Heart left ventricle (tissue), 16 donors: ENCODE measurements at regions not wholly inside any gene's neighbourhood (a gene's known extent, or its start where the extent isn't known, plus 50 kb on each side); places are given as distances from the start of the nearest gene placed in this dataset.

Experiments used
- ATAC-seq, 4 donors: fragments of 200-7000 bp; cut with Tn5 transposase; one replicate each; pipeline ENCODE4 v1.9.1; 2020 to 2022; ENCODE audit warnings: moderate library complexity in 4 of 4, mild to moderate bottlenecking in 3 of 4, moderate number of reproducible peaks in 1 of 4
- DNase-seq, 5 donors: peaks; one replicate each; pipeline ENCODE4 v3.0.0-alpha.2; 2020
- H3K27ac ChIP-seq, 12 donors: fragments of 200-600 bp; sonication (generic) in 4 of 12; one replicate each; pipeline versions ENCODE4 v1.5.0 to v1.8.0; 2016 to 2022; ENCODE audit warnings: mild to moderate bottlenecking in 2 of 12
- H3K27me3 ChIP-seq, 9 donors: fragments of 200-600 bp; sonication (generic) in 2 of 9; one replicate each; pipeline versions ENCODE4 v1.5.1 to v1.8.0; 2016 to 2022; ENCODE audit warnings: mild to moderate bottlenecking in 3 of 9
- H3K36me3 ChIP-seq, 9 donors: fragments of 200-600 bp; sonication (generic) in 2 of 9; one replicate each; pipeline versions ENCODE4 v1.5.0 to v1.8.0; 2018 to 2022; ENCODE audit warnings: mild to moderate bottlenecking in 2 of 9
- H3K4me1 ChIP-seq, 12 donors: fragments of 200-600 bp; sonication (generic) in 4 of 12; one replicate each; pipeline versions ENCODE4 v1.5.0 to v1.8.0; 2016 to 2022; ENCODE audit warnings: mild to moderate bottlenecking in 3 of 12
- H3K4me3 ChIP-seq, 12 donors: fragments of 200-600 bp; sonication (generic) in 4 of 12; one replicate each; pipeline versions ENCODE4 v1.5.0 to v1.8.0; 2017 to 2022; ENCODE audit warnings: mild to moderate bottlenecking in 9 of 12, moderate library complexity in 4 of 12
- H3K9me3 ChIP-seq, 12 donors: fragments of 200-600 bp; sonication (generic) in 4 of 12; one replicate each; pipeline versions ENCODE4 v1.5.0 to v1.8.0; 2016 to 2022; ENCODE audit warnings: mild to moderate bottlenecking in 1 of 12
- CTCF ChIP-seq, 12 donors: fragments of 200-600 bp; sonication (generic) in 4 of 12; IDR thresholded peaks; one replicate each; pipeline versions ENCODE4 v1.5.0 to v1.8.0; 2018 to 2022; ENCODE audit warnings: antibody characterized with exemption in 12 of 12, mild to moderate bottlenecking in 5 of 12
- POLR2A ChIP-seq, 2 donors: fragments of 450-650 bp; IDR thresholded peaks; one replicate each; pipeline ENCODE4 v1.6.1; 2017; ENCODE audit warnings: antibody characterized with exemption in 2 of 2, mild to moderate bottlenecking in 2 of 2, moderate library complexity in 2 of 2
- WGBS, 4 donors: extraction: QIAGEN DNeasy Blood & Tissue Kit in 2 of 4; methylation state at CpG; one replicate each; pipeline versions ENCODE4 v1.1.5 to v1.1.7; 2013 to 2018; 5-methylcytosine and 5-hydroxymethylcytosine counted together
- intact Hi-C, 10 donors: fragments of 100-400 bp; cut with DNase I; formaldehyde crosslinking; loops; one replicate each; pipeline versions ENCODE4 v1.11.1 to v1.14.2; 2022
- donor health status: ischemic (EF 13 %, LVEDD 7.1; RV severe dilation, severe dysfunction).
- donor health status: healthy with polysubstance abuse.
- donor health status: DM: no; HTN: yes; CAD: no.
- donor health status: DM: no; HTN: no; CAD: no.
- donor health status: ischemic (EF 25% LVEDD 6.9; RV normal size, moderate dysfunction).
- donor health status: ischemic (EF 25% LVEDD 5.7; RV mildly dilated, moderate dysfunction).
- donor health status: healthy.
- donor health status: DM: yes; HTN: yes; CAD: no.
- donor health status: ischemic (EF 35%, LVEDD 5.7; RV mildly dilated, moderate dysfunction).
- donor health status: nonischemic (EF 11% LVEDD 7.7; RV severe dilation, severe dysfunction).
- donor health status: DM: yes; HTN: yes; CAD: no.
- donor health status: PGD.
- donor health status: ischemic (EF 29% LVEDD 5.4; RV normal size, mild dysfunction).
- donor health status: nonischemic (EF 23%, LVEDD 6.1; RV moderate dilation, normal function).

DNA sequence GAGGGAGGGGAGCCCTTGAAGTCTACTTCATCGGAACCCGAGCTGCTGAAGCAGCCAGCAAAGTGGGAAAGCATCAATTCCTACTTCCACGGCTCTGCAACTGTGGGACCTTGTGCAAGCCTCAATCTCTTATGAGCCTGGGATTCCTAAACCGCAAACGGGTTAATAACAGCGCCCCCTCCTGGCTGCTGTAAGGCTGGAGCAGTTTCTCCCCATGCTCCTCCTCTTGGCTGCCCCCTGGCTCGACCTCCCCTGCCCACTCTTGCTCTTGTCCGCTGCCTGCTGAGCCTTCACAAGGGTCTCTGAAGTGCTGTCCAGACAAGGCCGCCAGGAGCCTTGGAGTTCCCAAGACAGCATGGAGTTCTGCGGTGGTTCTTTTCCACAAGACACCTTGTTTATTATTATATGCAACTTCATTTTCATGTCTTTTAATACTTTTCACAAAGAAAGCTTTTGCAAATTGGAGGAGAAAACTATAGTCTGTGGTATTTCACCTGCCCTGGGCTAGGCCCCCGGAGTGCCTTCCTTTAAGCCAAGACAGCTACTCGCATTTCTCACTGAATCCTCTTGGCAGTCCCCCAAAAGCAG lies 157.2 kb downstream of the DDX1 start:
- H3K4me3 ChIP-seq: no peak overlapping the region
- TF ChIP-seq CTCF (IDR thresholded peaks at IDR 0.05): peak in 10 of 12 donors; percentile 17 to 39 (median 26)
- TF ChIP-seq POLR2A (IDR thresholded peaks at IDR 0.05): no peak
- intact Hi-C loops: loop anchor here in 3 of 10 donors (5.0 to 10.0 kb wide), 3 partner anchors 84 to 112 kb away; no protein-coding TSS in a partner anchor
- no peak for DNase-seq
- no peak for ATAC-seq
- no peaks in the 10 kb centered on the region for H3K36me3 ChIP-seq
- H3K27me3 ChIP-seq: no peaks in the 10 kb centered on the region
- no peaks in the 10 kb centered on the region for H3K9me3 ChIP-seq
- peaks cover 0 to 41% (median 20%) of the 10 kb centered on the region in 12 donors for H3K4me1 ChIP-seq
- peak overlapping the region in 1 of 12 donors; percentile 40 for H3K27ac ChIP-seq
- WGBS, 4 donors: 83 to 87% (median 85%) methylated on average over 12 of the region's 12 CpGs

- Histone ChIP-seq H3K9me3 (no peaks in the 10 kb centered on the region), H3K27ac (peak overlapping the region in 4 of 12 donors; percentile 32 to 57 (median 43)), H3K27me3 (no peaks in the 10 kb centered on the region), H3K4me1 (peaks cover 0 to 41% (median 20%) of the 10 kb centered on the region in 12 donors), H3K4me3 (no peak overlapping the region), H3K36me3 (no peaks in the 10 kb centered on the region)
- ATAC-seq (peak in 3 of 4 donors; percentile 57 to 89 (median 83)), DNase-seq (peak in 1 of 5 donors; percentile 46)
- TF ChIP-seq POLR2A (IDR thresholded peaks at IDR 0.05) (no peak), CTCF (IDR thresholded peaks at IDR 0.05) (no peak)
- intact Hi-C loops: loop anchor here in 7 of 10 donors (5.0 to 10.0 kb wide), 4 partner anchors 85 to 112 kb away; no protein-coding TSS in a partner anchor
- WGBS, 4 donors: 28 to 35% (median 30%) methylated on average over 11 of the region's 11 CpGs
These were observed 158.1 kb downstream of the DDX1 start for GRCh38 chr2:15749460-15750432.

DNA sequence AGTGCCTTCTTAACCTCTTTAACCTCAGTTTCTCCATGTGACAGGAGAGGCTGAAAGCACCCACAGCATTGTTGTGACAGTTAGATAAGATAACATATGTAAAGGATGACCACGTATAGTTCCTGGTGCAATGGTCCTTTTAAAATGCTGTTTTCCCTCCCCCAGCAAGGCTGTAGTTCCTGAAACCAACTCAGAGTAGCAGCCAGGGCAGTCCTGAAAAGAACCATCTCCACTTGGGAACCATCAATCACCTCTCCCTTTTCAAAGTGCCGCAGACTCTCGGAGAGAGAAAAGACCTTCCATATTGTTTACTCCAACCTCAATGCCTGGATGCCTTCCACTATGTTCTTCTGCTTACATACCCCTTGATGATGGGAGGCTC lies 158.8 kb downstream of the DDX1 start:
- intact Hi-C loops: loop anchor here in 4 of 10 donors (5.0 to 10.0 kb wide), 2 partner anchors 106 to 108 kb away; no protein-coding TSS in a partner anchor
- peaks cover 0 to 3% (median 0%) of the 10 kb centered on the region in 12 donors for H3K9me3 ChIP-seq
- WGBS, 4 donors: 67 to 79% (median 75%) methylated on average over 3 of the region's 3 CpGs
- H3K27ac ChIP-seq: peak overlapping the region in 1 of 12 donors; percentile 40
- peaks cover 0 to 46% (median 20%) of the 10 kb centered on the region in 12 donors for H3K4me1 ChIP-seq
- H3K27me3 ChIP-seq: no peaks in the 10 kb centered on the region
- no peak for ATAC-seq
- DNase-seq: no peak
- TF ChIP-seq CTCF (IDR thresholded peaks at IDR 0.05): no peak
- H3K36me3 ChIP-seq: no peaks in the 10 kb centered on the region
- H3K4me3 ChIP-seq: no peak overlapping the region
